Astrocyte (in vitro differentiated cells and primary cell): ENCODE measurements at regions not wholly inside any gene's neighbourhood (a gene's known extent, or its start where the extent isn't known, plus 50 kb on each side); places are given as distances from the start of the nearest gene placed in this dataset.

Experiments used
- DNase-seq: peaks from one replicate; pipeline ENCODE4 v3.0.0-alpha.2; 2010; ENCODE audit warnings: low read depth
- FAIRE-seq: peaks from 2 replicates; lab custom pipeline; 2011; peaks lifted over from hg19 to GRCh38; lab: Jason Lieb, UNC
- H2AFZ ChIP-seq: 2 replicates; pipeline ENCODE4 v1.6.0; 2012; ENCODE audit warnings: low read depth, low read length, inconsistent platforms
- H3K27ac ChIP-seq: 2 replicates; pipeline ENCODE4 v1.5.1; 2011; ENCODE audit warnings: low read depth, low read length, inconsistent platforms
- H3K27me3 ChIP-seq: 2 replicates; pipeline ENCODE4 v1.6.0; 2011; ENCODE audit warnings: low read length, inconsistent platforms; ENCODE audit not compliant: insufficient read depth
- H3K36me3 ChIP-seq: 2 replicates; pipeline ENCODE4 v1.5.1; 2011; ENCODE audit warnings: low read length, inconsistent platforms; ENCODE audit not compliant: insufficient read depth
- H3K4me1 ChIP-seq: 2 replicates; pipeline ENCODE4 v1.5.1; 2011; ENCODE audit warnings: low read length, inconsistent platforms; ENCODE audit not compliant: insufficient read depth
- H3K4me2 ChIP-seq: 2 replicates; pipeline ENCODE4 v1.6.0; 2012; ENCODE audit warnings: low read length, inconsistent platforms
- H3K4me3 ChIP-seq: 2 replicates; pipeline ENCODE4 v1.5.1; 2011; ENCODE audit warnings: low read depth, mild to moderate bottlenecking, low read length, inconsistent platforms; ENCODE audit not compliant: insufficient read depth
- H3K79me2 ChIP-seq: 2 replicates; pipeline ENCODE4 v1.6.0; 2012; ENCODE audit warnings: mild to moderate bottlenecking, low read length, inconsistent platforms; ENCODE audit not compliant: insufficient read depth
- H3K9ac ChIP-seq: 2 replicates; pipeline ENCODE4 v1.6.0; 2012; ENCODE audit warnings: mild to moderate bottlenecking, low read length, inconsistent platforms
- H3K9me3 ChIP-seq: 2 replicates; pipeline ENCODE4 v1.5.1; 2012; ENCODE audit warnings: low read depth, mild to moderate bottlenecking, low read length, inconsistent platforms; ENCODE audit not compliant: insufficient read depth
- H4K20me1 ChIP-seq: 2 replicates; pipeline ENCODE4 v1.6.0; 2012; ENCODE audit warnings: low read length, inconsistent platforms; ENCODE audit not compliant: insufficient read depth
- H3K27ac Mint-ChIP-seq: one replicate; pipeline ENCODE4 v1.8.0; 2021; ENCODE audit warnings: mild to moderate bottlenecking, mixed read lengths; ENCODE audit not compliant: unreplicated experiment
- H3K27me3 Mint-ChIP-seq: one replicate; pipeline ENCODE4 v1.8.0; 2021; ENCODE audit warnings: low read depth, mixed read lengths; ENCODE audit not compliant: unreplicated experiment
- H3K36me3 Mint-ChIP-seq: one replicate; pipeline ENCODE4 v1.8.0; 2021; ENCODE audit warnings: low read depth, mixed read lengths; ENCODE audit not compliant: unreplicated experiment
- H3K4me1 Mint-ChIP-seq: one replicate; pipeline ENCODE4 v1.8.0; 2021; ENCODE audit warnings: low read depth, mixed read lengths; ENCODE audit not compliant: unreplicated experiment
- H3K4me3 Mint-ChIP-seq: one replicate; pipeline ENCODE4 v1.8.0; 2021; ENCODE audit warnings: mild to moderate bottlenecking, moderate library complexity, mixed read lengths; ENCODE audit not compliant: unreplicated experiment
- H3K9me3 Mint-ChIP-seq: one replicate; pipeline ENCODE4 v1.8.0; 2021; ENCODE audit warnings: mild to moderate bottlenecking, mixed read lengths; ENCODE audit not compliant: unreplicated experiment
- CTCF ChIP-seq: IDR thresholded peaks from 2 replicates; pipeline ENCODE4 v1.5.1; 2011; ENCODE audit warnings: low read depth, mild to moderate bottlenecking, inconsistent platforms, low read length, moderate library complexity; ENCODE audit not compliant: insufficient read depth
- EZH2 ChIP-seq: IDR thresholded peaks from 2 replicates; pipeline ENCODE4 v1.6.1; 2012; ENCODE audit warnings: mild to moderate bottlenecking, low read length, inconsistent platforms; ENCODE audit not compliant: insufficient read depth

DNA sequence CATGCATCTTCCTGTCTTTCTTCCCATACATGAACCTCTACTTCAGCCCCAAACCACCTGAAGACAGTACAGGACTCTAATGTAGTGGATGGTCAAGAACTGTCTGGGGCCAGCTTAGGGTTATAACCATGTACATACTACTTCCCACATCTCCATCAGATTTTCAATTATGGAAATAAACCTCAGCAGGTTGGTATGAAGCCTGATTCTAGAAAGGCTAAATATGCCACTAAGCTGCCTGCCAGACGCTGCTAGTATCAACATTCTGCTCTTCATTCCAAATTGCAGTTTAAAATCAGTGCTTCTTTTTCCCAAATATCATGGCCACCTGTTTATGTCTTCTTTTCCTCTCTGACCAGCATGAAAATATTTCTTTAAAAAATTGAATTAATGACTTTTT lies 99.2 kb upstream of the ID4 start:
- Mint-ChIP-seq H3K4me1 (peaks cover 4% of the 10 kb centered on the region), H3K9me3 (no peaks in the 10 kb centered on the region), H3K36me3 (no peaks in the 10 kb centered on the region), H3K27me3 (peaks cover 8% of the 10 kb centered on the region), H3K27ac (no peak overlapping the region), H3K4me3 (no peak overlapping the region)
- Histone ChIP-seq H3K36me3 (no peaks in the 10 kb centered on the region), H2AFZ (no peak overlapping the region), H3K4me3 (no peak overlapping the region), H3K27ac (no peak overlapping the region), H3K9me3 (no peaks in the 10 kb centered on the region), H3K4me2 (no peak overlapping the region), H3K9ac (no peak overlapping the region), H3K4me1 (no peaks in the 10 kb centered on the region), H3K79me2 (no peaks in the 10 kb centered on the region), H3K27me3 (no peaks in the 10 kb centered on the region), H4K20me1 (no peaks in the 10 kb centered on the region)
- TF ChIP-seq CTCF (no peak), EZH2 (no peak)
- DNase-seq (no peak), FAIRE-seq (no peak)

DNA sequence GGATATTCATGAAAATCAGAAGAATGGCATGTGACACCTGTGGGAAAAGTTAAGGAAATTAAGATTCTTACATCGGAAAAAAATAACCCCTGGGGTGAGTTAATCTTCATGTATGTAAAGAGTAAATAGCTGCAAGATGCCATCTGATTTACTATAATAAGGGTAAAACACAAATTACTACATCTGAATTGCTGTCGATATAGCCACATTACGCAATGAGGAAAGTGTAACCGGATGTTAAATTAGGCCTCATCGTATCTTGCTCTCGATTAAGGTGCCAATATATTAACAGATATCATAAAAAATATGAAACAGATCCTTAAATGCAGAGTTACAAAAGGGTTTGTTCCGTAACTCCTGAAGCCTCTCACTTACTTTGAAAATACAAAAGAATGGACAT lies 87.4 kb upstream of the ID4 start:
- no peak overlapping the region for H2AFZ ChIP-seq
- H3K79me2 ChIP-seq: no peaks in the 10 kb centered on the region
- no peak overlapping the region for H3K9ac ChIP-seq
- Mint-ChIP-seq H3K27me3 (no peaks in the 10 kb centered on the region), H3K27ac (no peak overlapping the region), H3K36me3 (no peaks in the 10 kb centered on the region), H3K4me3 (no peak overlapping the region), H3K9me3 (peaks cover 4% of the 10 kb centered on the region), H3K4me1 (no peaks in the 10 kb centered on the region)
- no peaks in the 10 kb centered on the region for H3K9me3 ChIP-seq
- H4K20me1 ChIP-seq: no peaks in the 10 kb centered on the region
- H3K4me1 ChIP-seq: no peaks in the 10 kb centered on the region
- no peak for TF ChIP-seq CTCF
- TF ChIP-seq EZH2: no peak
- H3K36me3 ChIP-seq: no peaks in the 10 kb centered on the region
- no peak for DNase-seq
- no peak for FAIRE-seq
- H3K27me3 ChIP-seq: no peaks in the 10 kb centered on the region
- no peak overlapping the region for H3K27ac ChIP-seq
- H3K4me3 ChIP-seq: no peak overlapping the region
- H3K4me2 ChIP-seq: no peak overlapping the region

GRCh38 chr6:19752746-19753145 lies 84.4 kb upstream of the ID4 start:
- Histone ChIP-seq H3K9ac (no peak overlapping the region), H3K9me3 (no peaks in the 10 kb centered on the region), H3K27me3 (no peaks in the 10 kb centered on the region), H3K4me1 (no peaks in the 10 kb centered on the region), H2AFZ (no peak overlapping the region), H3K79me2 (no peaks in the 10 kb centered on the region), H4K20me1 (no peaks in the 10 kb centered on the region), H3K27ac (no peak overlapping the region), H3K4me2 (no peak overlapping the region), H3K36me3 (no peaks in the 10 kb centered on the region), H3K4me3 (no peak overlapping the region)
- no peak for FAIRE-seq
- H3K4me3 Mint-ChIP-seq: no peak overlapping the region
- no peak for DNase-seq
- H3K4me1 Mint-ChIP-seq: peaks cover 8% of the 10 kb centered on the region
- TF ChIP-seq EZH2: no peak
- TF ChIP-seq CTCF: no peak
- no peaks in the 10 kb centered on the region for H3K27me3 Mint-ChIP-seq
- H3K27ac Mint-ChIP-seq: no peak overlapping the region
- H3K36me3 Mint-ChIP-seq: no peaks in the 10 kb centered on the region
- H3K9me3 Mint-ChIP-seq: no peaks in the 10 kb centered on the region
